IMR-90 (cell line): ENCODE measurements at regions not wholly inside any gene's neighbourhood (a gene's known extent, or its start where the extent isn't known, plus 50 kb on each side); places are given as distances from the start of the nearest gene placed in this dataset.

ENCODE experiments used
- ATAC-seq: fragments of 200-7000 bp; cut with Tn5 transposase; 2 replicates; pipeline ENCODE4 v1.9.1; 2020; ENCODE audit warnings: low read depth, mild to moderate bottlenecking, moderate library complexity
- BruUV-seq: library from RNA; stranded (reverse); fragments of 400-500 nt; replicated peaks from 2 replicates; lab custom pipeline; 2021; lab: Mats Ljungman, UMichigan
- CTCF ChIA-PET: fragments of 300-600 bp; formaldehyde crosslinking; extraction: SDS; loops from one replicate; lab custom pipeline; 2021; ENCODE audit warnings: antibody characterized with exemption; lab: Yijun Ruan, JAX
- POLR2A ChIA-PET: fragments of 300-600 bp; sonication (Branson Sonifier 250); formaldehyde crosslinking; loops from one replicate; lab custom pipeline; 2022; ENCODE audit warnings: antibody characterized with exemption; ENCODE audit not compliant: unreplicated experiment; lab: Charles Lee
- DNase-seq: peaks from one replicate; pipeline ENCODE4 v3.0.0; 2013
- H2AFZ ChIP-seq: replicated peaks from 2 replicates; pipeline ENCODE3; 2013; ENCODE audit warnings: low read length, mild to moderate bottlenecking; ENCODE audit not compliant: poor library complexity
- H2AK5ac ChIP-seq: 2 replicates; pipeline ENCODE4 v1.6.1; 2013; ENCODE audit warnings: low read depth, low read length, inconsistent platforms
- H2AK9ac ChIP-seq: replicated peaks from 2 replicates; pipeline ENCODE3; 2013; ENCODE audit warnings: mild to moderate bottlenecking, low read depth, low read length, moderate library complexity; ENCODE audit not compliant: poor library complexity
- H2BK120ac ChIP-seq: 2 replicates; pipeline ENCODE4 v1.6.1; 2013; ENCODE audit warnings: low read depth, low read length, inconsistent platforms
- H2BK15ac ChIP-seq: 3 replicates; pipeline ENCODE4 v1.6.1; 2013; ENCODE audit warnings: low read depth, low read length, inconsistent platforms
- H2BK20ac ChIP-seq: 2 replicates; pipeline ENCODE4 v1.6.1; 2013; ENCODE audit warnings: low read depth, mild to moderate bottlenecking, inconsistent platforms, low read length, moderate library complexity
- H2BK5ac ChIP-seq: 2 replicates; pipeline ENCODE4 v1.6.1; 2013; ENCODE audit warnings: mild to moderate bottlenecking, low read depth, low read length, inconsistent platforms; ENCODE audit not compliant: poor library complexity, severe bottlenecking
- H3K14ac ChIP-seq: replicated peaks from 2 replicates; pipeline ENCODE4 v1.6.1; 2013; ENCODE audit warnings: low read depth, low read length, inconsistent platforms
- H3K18ac ChIP-seq: 2 replicates; pipeline ENCODE4 v1.6.1; 2013; ENCODE audit warnings: low read depth, low read length, control low read depth
- H3K23ac ChIP-seq: 2 replicates; pipeline ENCODE4 v1.6.1; 2013; ENCODE audit warnings: low read depth, low read length, inconsistent platforms
- H3K27ac ChIP-seq: 2 replicates; pipeline ENCODE4 v1.5.1; 2013; ENCODE audit warnings: mild to moderate bottlenecking, control low read depth, low read length; ENCODE audit not compliant: insufficient read depth
- H3K27me3 ChIP-seq: 2 replicates; pipeline ENCODE4 v1.6.1; 2013; ENCODE audit warnings: low read length; ENCODE audit not compliant: control insufficient read depth, insufficient read depth
- H3K36me3 ChIP-seq: 2 replicates; pipeline ENCODE4 v1.6.1; 2013; ENCODE audit warnings: low read length, mixed read lengths; ENCODE audit not compliant: control insufficient read depth, insufficient read depth
- H3K4ac ChIP-seq: 2 replicates; pipeline ENCODE4 v1.6.1; 2013; ENCODE audit warnings: low read depth, low read length, inconsistent platforms
- H3K4me1 ChIP-seq: 2 replicates; pipeline ENCODE4 v1.6.1; 2013; ENCODE audit warnings: low read length, mixed read lengths; ENCODE audit not compliant: control insufficient read depth, insufficient read depth
- H3K4me2 ChIP-seq: 2 replicates; pipeline ENCODE4 v1.6.1; 2013; ENCODE audit warnings: low read depth, mild to moderate bottlenecking, control low read depth, low read length, moderate library complexity
- H3K4me3 ChIP-seq: 2 replicates; pipeline ENCODE4 v1.5.1; 2013; ENCODE audit warnings: low read depth, mild to moderate bottlenecking, control low read depth, low read length, moderate library complexity; ENCODE audit not compliant: insufficient read depth
- H3K56ac ChIP-seq: 2 replicates; pipeline ENCODE4 v1.6.1; 2013; ENCODE audit warnings: low read length, inconsistent platforms; ENCODE audit not compliant: insufficient read depth; ENCODE audit errors: extremely low read depth
- H3K79me1 ChIP-seq, 2 experiments: 2 replicates each; pipeline ENCODE4 v1.6.1; 2013; ENCODE audit warnings: low read length in 2 of 2, inconsistent platforms in 1 of 2, low read depth in 1 of 2
- H3K9ac ChIP-seq: 2 replicates; pipeline ENCODE4 v1.6.1; 2013; ENCODE audit warnings: low read depth, low read length, control low read depth
- H3K9me1 ChIP-seq: 2 replicates; pipeline ENCODE4 v1.6.1; 2013; ENCODE audit warnings: low read length, inconsistent platforms; ENCODE audit not compliant: insufficient read depth
- H3K9me3 ChIP-seq: 2 replicates; pipeline ENCODE4 v1.6.1; 2013; ENCODE audit warnings: low read length; ENCODE audit not compliant: control insufficient read depth, insufficient read depth
- H4K20me1 ChIP-seq: 2 replicates; pipeline ENCODE4 v1.6.1; 2013; ENCODE audit warnings: low read length, inconsistent platforms; ENCODE audit not compliant: insufficient read depth
- H4K5ac ChIP-seq: 2 replicates; pipeline ENCODE4 v1.6.1; 2013; ENCODE audit warnings: mild to moderate bottlenecking, low read depth, low read length, control low read depth
- H4K8ac ChIP-seq, 2 experiments: 2 replicates each; pipeline ENCODE4 v1.6.1; 2013; ENCODE audit warnings: low read depth in 2 of 2, low read length in 2 of 2, control low read depth in 1 of 2, inconsistent platforms in 1 of 2
- H4K91ac ChIP-seq: 2 replicates; pipeline ENCODE4 v1.6.1; 2013; ENCODE audit warnings: low read depth, low read length, inconsistent platforms; ENCODE audit not compliant: insufficient read depth
- CEBPB ChIP-seq: IDR thresholded peaks from 2 replicates; pipeline ENCODE4 v1.6.1; 2012; ENCODE audit warnings: low read depth, low read length, improper control_type of control experiment
- WGBS, 2 experiments: methylation state at CpG; one replicate each; pipeline versions ENCODE4 v1.1.5 to v1.1.7; 2013; ENCODE audit warnings: missing lambda C conversion rate in 2 of 2; ENCODE audit not compliant: insufficient read length in 1 of 2; ENCODE audit errors: extremely low coverage in 2 of 2; 5-methylcytosine and 5-hydroxymethylcytosine counted together
- dilution Hi-C: fragments of 300-500 bp; cut with HindIII; formaldehyde crosslinking; loops from one replicate; pipeline ENCODE4 v1.14.3; 2018; ENCODE audit warnings: low sequenced_read_pairs; ENCODE audit not compliant: unreplicated experiment
- in situ Hi-C: fragments of 300-500 bp; cut with MboI; formaldehyde crosslinking; loops from 3 replicates; pipeline ENCODE4 v1.14.3; 2019; ENCODE audit warnings: low sequenced_read_pairs, inconsistent platforms, mixed read lengths
- intact Hi-C: fragments of 100-400 bp; cut with micrococcal nuclease; formaldehyde crosslinking; loops from 2 replicates; pipeline ENCODE4 v1.10.0; 2022

DNA sequence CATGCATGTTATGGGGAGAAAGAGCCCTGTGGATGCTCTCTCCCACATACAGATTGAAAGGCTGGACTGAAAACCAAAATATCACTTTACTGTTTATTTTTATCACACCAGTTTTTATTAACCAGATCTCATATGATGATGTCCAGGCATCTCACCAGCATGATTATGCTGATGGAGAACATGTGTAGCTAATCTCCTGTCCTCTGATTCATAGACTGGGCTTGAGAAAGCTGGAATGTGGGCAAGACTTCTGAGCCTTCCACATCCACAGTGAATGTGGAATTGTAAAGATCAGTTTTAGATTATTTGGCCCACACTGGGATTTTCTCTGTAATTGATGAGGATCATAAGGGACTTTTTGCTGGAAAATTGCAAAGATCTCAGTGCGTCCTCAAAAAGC is 137.9 kb downstream of the ICOS start:
- no peak overlapping the region for H3K27ac ChIP-seq
- no peak overlapping the region for H2AK5ac ChIP-seq
- dilution Hi-C loops: no loop called here
- no peak overlapping the region for H2AK9ac ChIP-seq
- CTCF ChIA-PET: no interaction called here
- ATAC-seq: no peak
- WGBS, 2 experiments: no CpG with 5 or more reads among the region's 1 CpG
- no peak overlapping the region for H3K18ac ChIP-seq
- no peak overlapping the region for H4K8ac ChIP-seq
- DNase-seq: no peak
- no peak overlapping the region for H4K5ac ChIP-seq
- TF ChIP-seq CEBPB: no peak
- H3K4me2 ChIP-seq: no peak overlapping the region
- H3K56ac ChIP-seq: no peak overlapping the region
- no peak overlapping the region for H3K23ac ChIP-seq
- H3K36me3 ChIP-seq: no peaks in the 10 kb centered on the region
- no peak overlapping the region for H2BK15ac ChIP-seq
- H3K9me3 ChIP-seq: no peaks in the 10 kb centered on the region
- H3K4me3 ChIP-seq: no peak overlapping the region
- H3K79me1 ChIP-seq: no peaks in the 10 kb centered on the region
- POLR2A ChIA-PET: no interaction called here
- no peaks in the 10 kb centered on the region; the same call in 1 of the 2 replicates for H3K27me3 ChIP-seq
- no TSS peak for BruUV-seq
- H2BK20ac ChIP-seq: no peak overlapping the region
- no peak overlapping the region for H2BK120ac ChIP-seq
- no peak overlapping the region for H3K14ac ChIP-seq
- in situ Hi-C loops: no loop called here
- no peak overlapping the region for H2AFZ ChIP-seq
- H3K9me1 ChIP-seq: no peaks in the 10 kb centered on the region
- intact Hi-C loops: no loop called here
- no peak overlapping the region for H2BK5ac ChIP-seq
- no peaks in the 10 kb centered on the region for H4K20me1 ChIP-seq
- H4K91ac ChIP-seq: no peak overlapping the region
- no peak overlapping the region for H3K4ac ChIP-seq
- H3K9ac ChIP-seq: no peak overlapping the region
- no peaks in the 10 kb centered on the region for H3K4me1 ChIP-seq
